Adrenal gland (tissue), 5 donors: ENCODE measurements at regions not wholly inside any gene's neighbourhood (a gene's known extent, or its start where the extent isn't known, plus 50 kb on each side); places are given as distances from the start of the nearest gene placed in this dataset.

Source experiments
- CTCF ChIP-seq, 6 experiments: fragments of 450-650 bp in 4 of 6; fragments of 200-600 bp in 2 of 6; sonication (generic) in 1 of 6; IDR thresholded peaks; 1 replicate in 5 of 6; 2 replicates in 1 of 6; pipeline versions ENCODE4 v1.5.1 to v1.8.0; 2016 to 2021; ENCODE audit warnings: antibody characterized with exemption in 6 of 6, mild to moderate bottlenecking in 2 of 6, moderate library complexity in 1 of 6
- POLR2A ChIP-seq, 2 donors: fragments of 450-650 bp; IDR thresholded peaks; one replicate each; pipeline ENCODE4 v1.6.1; 2017; ENCODE audit warnings: antibody characterized with exemption in 2 of 2, mild to moderate bottlenecking in 2 of 2, moderate library complexity in 1 of 2
- donor health status: DM: no; HTN: no; CAD: no.

- TF ChIP-seq CTCF (IDR thresholded peaks at IDR 0.05) (no peak), POLR2A (IDR thresholded peaks at IDR 0.05) (no peak)
Observed at GRCh38 chr5:104556957-104557356, 994.4 kb upstream of the NUDT12 start.
